LNCaP clone FGC (cell line): ENCODE measurements at regions not wholly inside any gene's neighbourhood (a gene's known extent, or its start where the extent isn't known, plus 50 kb on each side); places are given as distances from the start of the nearest gene placed in this dataset.

Experiments used
- DNase-seq: peaks from one replicate; pipeline ENCODE4 v3.0.0-alpha.2; 2011; ENCODE audit warnings: low read depth
- H3K4me3 ChIP-seq: 2 replicates; pipeline ENCODE4 v1.5.1; 2011; ENCODE audit warnings: mild to moderate bottlenecking, low read depth, low read length, control low read depth
- CTCF ChIP-seq: IDR thresholded peaks from 2 replicates; pipeline ENCODE4 v1.5.1; 2012; ENCODE audit warnings: mild to moderate bottlenecking; ENCODE audit not compliant: control insufficient read depth, insufficient read depth; ENCODE audit errors: extremely low read depth

- no peak overlapping the region for H3K4me3 ChIP-seq
Observed at GRCh38 chr3:81375921-81376320, 385.5 kb downstream of the GBE1 start.

GRCh38 chr3:81364411-81364810 lies 397.0 kb downstream of the GBE1 start:
- TF ChIP-seq CTCF = no peak
- no peak for DNase-seq

More at GRCh38 chr3:81375921-81376320, 385.5 kb downstream of the GBE1 start:
- no peak for DNase-seq
- no peak for TF ChIP-seq CTCF

GRCh38 chr3:81363816-81364215 lies 397.6 kb downstream of the GBE1 start:
- no peak for TF ChIP-seq CTCF
- no peak overlapping the region for H3K4me3 ChIP-seq

More at GRCh38 chr3:81364411-81364810, 397.0 kb downstream of the GBE1 start:
- no peak overlapping the region for H3K4me3 ChIP-seq

GRCh38 chr3:81354119-81354518 lies 407.3 kb downstream of the GBE1 start:
- TF ChIP-seq CTCF = no peak
- no peak overlapping the region for H3K4me3 ChIP-seq

More at GRCh38 chr3:81363816-81364215, 397.6 kb downstream of the GBE1 start:
- DNase-seq = no peak

GRCh38 chr3:81352867-81353266 lies 408.6 kb downstream of the GBE1 start:
- peak; percentile 34 for DNase-seq
- no peak overlapping the region for H3K4me3 ChIP-seq
- peak; percentile 41 for TF ChIP-seq CTCF

More at GRCh38 chr3:81354119-81354518, 407.3 kb downstream of the GBE1 start:
- DNase-seq = no peak

- no peak for TF ChIP-seq CTCF
- DNase-seq = no peak
- H3K4me3 ChIP-seq = no peak overlapping the region
Observed at GRCh38 chr3:81349816-81350340, 411.6 kb downstream of the GBE1 start.

- DNase-seq = peak; percentile 26
- TF ChIP-seq CTCF = peak; percentile 63
- H3K4me3 ChIP-seq = no peak overlapping the region
Observed at GRCh38 chr3:81339040-81339845, 422.2 kb downstream of the GBE1 start.
